Tibial artery (tissue), 4 donors: ENCODE measurements at regions not wholly inside any gene's neighbourhood (a gene's known extent, or its start where the extent isn't known, plus 50 kb on each side); places are given as distances from the start of the nearest gene placed in this dataset.
A peak's percentile ranks its signal among the peaks of the same experiment; 100 is the strongest.

Experiments used
- DNase-seq, 2 donors: peaks; one replicate each; pipeline ENCODE4 v3.0.0-alpha.2; 2019
- H3K27ac ChIP-seq, 2 donors: fragments of 200-600 bp; sonication (generic) in 1 of 2; 1 replicate in 1 of 2; 2 replicates in 1 of 2; pipeline ENCODE4 v1.5.1; 2018 to 2019; ENCODE audit warnings: mild to moderate bottlenecking in 1 of 2
- H3K27me3 ChIP-seq, 2 donors: fragments of 200-600 bp; sonication (generic) in 1 of 2; one replicate each; pipeline versions ENCODE4 v1.5.1 to v1.6.0; 2016 to 2019
- H3K36me3 ChIP-seq, 3 donors: fragments of 200-600 bp; sonication (generic) in 2 of 3; one replicate each; pipeline ENCODE4 v1.5.1; 2016 to 2019; ENCODE audit warnings: mild to moderate bottlenecking in 2 of 3
- H3K4me1 ChIP-seq, 4 donors: fragments of 200-600 bp; sonication (generic) in 2 of 4; 1 replicate in 3 of 4; 2 replicates in 1 of 4; pipeline ENCODE4 v1.5.1; 2016 to 2019
- H3K4me3 ChIP-seq, 2 donors: fragments of 200-600 bp; sonication (generic) in 1 of 2; 1 replicate in 1 of 2; 2 replicates in 1 of 2; pipeline ENCODE4 v1.5.1; 2018 to 2019; ENCODE audit warnings: mild to moderate bottlenecking in 2 of 2
- H3K9me3 ChIP-seq, 3 donors: fragments of 200-600 bp; sonication (generic) in 1 of 3; one replicate each; pipeline ENCODE4 v1.5.1; 2016 to 2019
- intact Hi-C: fragments of 100-400 bp; cut with DNase I; formaldehyde crosslinking; loops from one replicate; pipeline ENCODE4 v1.15.0; 2023; ENCODE audit warnings: low total_unique reads
- TF ChIP-seq, protein P1 (sequence below), 2 experiments: fragments of 200-600 bp in 1 of 2; fragments of 450-650 bp in 1 of 2; IDR thresholded peaks; one replicate each; pipeline ENCODE4 v1.5.1; 2017 to 2019; ENCODE audit warnings: antibody characterized with exemption in 2 of 2, mild to moderate bottlenecking in 1 of 2, moderate library complexity in 1 of 2

DNA sequence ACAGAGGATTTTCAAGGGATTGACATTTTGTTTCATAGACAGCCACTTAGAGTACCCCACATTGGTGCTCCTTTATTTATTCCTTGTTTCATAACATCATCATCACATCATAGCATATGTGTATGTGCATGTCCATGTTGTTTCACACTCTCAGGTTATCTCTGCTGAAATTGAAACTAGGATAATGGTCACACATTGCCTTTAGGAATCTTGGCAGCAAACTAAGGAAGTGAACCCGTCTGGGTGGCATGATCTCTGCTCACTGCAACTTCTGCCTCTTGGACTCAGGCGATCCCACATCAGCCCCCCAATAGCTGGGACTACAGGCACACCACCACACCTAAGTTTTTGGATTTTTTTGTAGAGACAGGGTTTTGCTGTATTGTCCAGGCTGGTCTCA lies 234.2 kb upstream of the ANKRD50 start:
- no peaks in the 10 kb centered on the region for H3K36me3 ChIP-seq

DNA sequence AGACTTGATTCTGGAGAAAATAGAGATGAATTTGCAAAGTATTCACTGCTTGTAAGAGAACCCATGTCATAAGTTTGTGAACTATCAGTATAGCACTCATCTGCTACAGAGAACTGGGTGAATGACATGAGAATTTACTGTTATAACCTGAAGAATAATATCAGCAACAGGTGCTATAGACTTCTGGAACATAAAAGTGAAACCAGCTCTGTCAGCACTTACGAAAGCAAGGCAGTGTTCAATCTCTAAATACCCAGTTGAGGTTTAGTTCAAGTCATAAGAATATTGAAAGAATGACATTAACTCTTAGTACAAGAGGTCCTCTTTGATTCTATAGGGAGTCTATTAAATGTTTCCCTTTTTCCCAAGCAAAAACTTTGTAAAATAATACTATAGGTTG lies 232.9 kb upstream of the ANKRD50 start:
- TF ChIP-seq, protein P1, sequence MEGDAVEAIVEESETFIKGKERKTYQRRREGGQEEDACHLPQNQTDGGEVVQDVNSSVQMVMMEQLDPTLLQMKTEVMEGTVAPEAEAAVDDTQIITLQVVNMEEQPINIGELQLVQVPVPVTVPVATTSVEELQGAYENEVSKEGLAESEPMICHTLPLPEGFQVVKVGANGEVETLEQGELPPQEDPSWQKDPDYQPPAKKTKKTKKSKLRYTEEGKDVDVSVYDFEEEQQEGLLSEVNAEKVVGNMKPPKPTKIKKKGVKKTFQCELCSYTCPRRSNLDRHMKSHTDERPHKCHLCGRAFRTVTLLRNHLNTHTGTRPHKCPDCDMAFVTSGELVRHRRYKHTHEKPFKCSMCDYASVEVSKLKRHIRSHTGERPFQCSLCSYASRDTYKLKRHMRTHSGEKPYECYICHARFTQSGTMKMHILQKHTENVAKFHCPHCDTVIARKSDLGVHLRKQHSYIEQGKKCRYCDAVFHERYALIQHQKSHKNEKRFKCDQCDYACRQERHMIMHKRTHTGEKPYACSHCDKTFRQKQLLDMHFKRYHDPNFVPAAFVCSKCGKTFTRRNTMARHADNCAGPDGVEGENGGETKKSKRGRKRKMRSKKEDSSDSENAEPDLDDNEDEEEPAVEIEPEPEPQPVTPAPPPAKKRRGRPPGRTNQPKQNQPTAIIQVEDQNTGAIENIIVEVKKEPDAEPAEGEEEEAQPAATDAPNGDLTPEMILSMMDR (IDR thresholded peaks at IDR 0.05) = no peak
- no peaks in the 10 kb centered on the region for H3K27me3 ChIP-seq
- peak overlapping the region; percentile 19 to 24 for H3K4me3 ChIP-seq
- no peaks in the 10 kb centered on the region for H3K36me3 ChIP-seq
- no peak for DNase-seq
- peaks cover 0 to 32% (median 8%) of the 10 kb centered on the region in 4 donors for H3K4me1 ChIP-seq
- H3K9me3 ChIP-seq = no peaks in the 10 kb centered on the region
- intact Hi-C loops = no loop called here
- H3K27ac ChIP-seq = peak overlapping the region in 1 of 2 donors; percentile 48

More for the DNA sequence above, 234.2 kb upstream of the ANKRD50 start:
- TF ChIP-seq, protein P1 (IDR thresholded peaks at IDR 0.05) = no peak
- no peaks in the 10 kb centered on the region for H3K9me3 ChIP-seq
- H3K4me3 ChIP-seq = no peak overlapping the region
- H3K27me3 ChIP-seq = no peaks in the 10 kb centered on the region
- intact Hi-C loops = no loop called here
- no peak for DNase-seq
- H3K27ac ChIP-seq = no peak overlapping the region
- H3K4me1 ChIP-seq = peaks cover 0 to 23% (median 3%) of the 10 kb centered on the region in 4 donors

DNA sequence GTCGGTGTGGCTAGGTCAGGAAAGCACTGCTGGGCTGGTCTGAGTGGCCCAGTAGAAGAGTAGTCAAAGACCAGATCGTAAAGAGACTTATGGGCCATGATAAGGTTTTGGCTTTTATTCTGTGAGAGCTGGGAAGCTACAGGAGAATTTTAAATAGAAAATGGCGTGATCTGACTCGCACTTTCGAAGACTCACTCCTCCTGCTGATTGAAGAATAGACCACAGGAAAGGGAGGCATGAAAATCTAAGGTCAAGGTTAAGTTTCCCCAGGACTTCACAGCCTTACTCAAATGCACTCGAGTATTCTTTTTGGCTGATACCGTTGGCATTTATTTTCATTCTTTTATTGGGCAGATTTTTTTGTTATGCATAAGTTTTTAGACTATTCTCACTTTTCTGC lies 231.4 kb upstream of the ANKRD50 start:
- Histone ChIP-seq H3K4me3 (no peak overlapping the region), H3K36me3 (no peaks in the 10 kb centered on the region)

DNA sequence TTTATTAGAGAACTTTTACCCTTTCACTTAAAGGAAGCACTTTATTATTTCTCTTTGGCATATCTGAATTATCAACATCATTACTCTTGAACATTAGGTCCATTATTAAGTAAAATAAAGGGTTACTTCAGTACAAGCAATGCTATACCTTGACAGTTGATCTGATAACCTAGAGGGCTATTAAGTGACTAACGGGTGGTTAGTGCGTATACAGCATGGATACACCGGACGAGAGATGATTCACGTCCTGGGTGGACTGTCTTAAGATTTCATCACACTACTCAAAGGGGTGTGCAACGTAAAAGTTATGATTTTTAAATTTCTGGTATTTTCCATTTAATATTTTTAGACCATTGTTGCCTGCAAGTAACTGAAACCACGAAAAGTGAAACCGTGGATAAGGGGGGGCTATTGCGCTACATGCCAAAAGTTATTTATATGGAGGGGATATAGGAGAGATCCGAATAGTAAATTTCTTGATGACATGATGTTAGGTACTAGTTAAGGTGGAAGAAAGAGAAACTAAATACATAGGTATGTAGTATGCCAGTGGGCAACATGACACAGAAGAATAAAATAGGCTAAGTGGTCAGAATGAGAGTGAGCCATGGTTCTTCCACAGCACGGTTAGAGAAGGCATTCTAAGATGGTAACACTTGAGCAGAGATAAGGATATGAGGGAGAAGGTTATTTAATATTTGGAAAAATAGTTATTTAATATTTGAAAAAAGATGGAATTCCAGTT lies 230.8 kb upstream of the ANKRD50 start:
- Histone ChIP-seq H3K9me3 (no peaks in the 10 kb centered on the region), H3K27ac (no peak overlapping the region), H3K4me1 (peaks cover 0 to 33% (median 13%) of the 10 kb centered on the region in 4 donors), H3K4me3 (no peak overlapping the region), H3K36me3 (no peaks in the 10 kb centered on the region), H3K27me3 (no peaks in the 10 kb centered on the region)
- intact Hi-C loops = no loop called here
- TF ChIP-seq, protein P1 (IDR thresholded peaks at IDR 0.05) = no peak
- no peak for DNase-seq

More for the DNA sequence above, 231.4 kb upstream of the ANKRD50 start:
- H3K27me3 ChIP-seq = no peaks in the 10 kb centered on the region
- no peak for DNase-seq
- H3K4me1 ChIP-seq = peaks cover 0 to 38% (median 13%) of the 10 kb centered on the region in 4 donors
- intact Hi-C loops = no loop called here
- TF ChIP-seq, protein P1 (IDR thresholded peaks at IDR 0.05) = no peak
- no peak overlapping the region for H3K27ac ChIP-seq
- H3K9me3 ChIP-seq = no peaks in the 10 kb centered on the region

DNA sequence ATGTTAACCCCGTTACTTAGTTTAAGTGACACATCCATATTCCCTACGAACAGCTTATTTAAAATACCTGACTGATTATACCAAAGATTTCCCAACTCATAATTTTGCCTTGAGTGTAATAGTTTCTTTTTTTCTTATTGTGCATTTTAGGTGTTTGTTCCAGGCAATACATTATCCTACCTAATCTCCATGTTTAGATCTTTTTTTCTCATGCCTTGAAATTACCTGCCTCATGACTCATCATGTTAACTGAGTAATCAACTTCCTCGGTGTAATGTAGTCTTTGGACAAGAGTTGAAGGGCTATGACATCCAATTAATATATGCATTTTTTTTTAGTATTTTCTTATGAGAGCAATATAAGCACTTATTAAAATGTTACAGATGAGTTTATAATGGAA lies 228.7 kb upstream of the ANKRD50 start:
- intact Hi-C loops = no loop called here

More for the DNA sequence above, 228.7 kb upstream of the ANKRD50 start:
- Histone ChIP-seq H3K27ac (peak overlapping the region in 1 of 2 donors; percentile 11), H3K36me3 (no peaks in the 10 kb centered on the region), H3K27me3 (no peaks in the 10 kb centered on the region), H3K9me3 (no peaks in the 10 kb centered on the region), H3K4me3 (no peak overlapping the region), H3K4me1 (peaks cover 0 to 29% (median 15%) of the 10 kb centered on the region in 4 donors)
- DNase-seq = no peak
- TF ChIP-seq, protein P1 (IDR thresholded peaks at IDR 0.05) = no peak
